GM21515 (cell line): ENCODE measurements at regions not wholly inside any gene's neighbourhood (a gene's known extent, or its start where the extent isn't known, plus 50 kb on each side); places are given as distances from the start of the nearest gene placed in this dataset.

ENCODE experiments used
- ATAC-seq: cut with Tn5 transposase; IDR thresholded peaks from one replicate; pipeline ENCODE4 v1.9.1; 2021; ENCODE audit not compliant: unreplicated experiment

DNA sequence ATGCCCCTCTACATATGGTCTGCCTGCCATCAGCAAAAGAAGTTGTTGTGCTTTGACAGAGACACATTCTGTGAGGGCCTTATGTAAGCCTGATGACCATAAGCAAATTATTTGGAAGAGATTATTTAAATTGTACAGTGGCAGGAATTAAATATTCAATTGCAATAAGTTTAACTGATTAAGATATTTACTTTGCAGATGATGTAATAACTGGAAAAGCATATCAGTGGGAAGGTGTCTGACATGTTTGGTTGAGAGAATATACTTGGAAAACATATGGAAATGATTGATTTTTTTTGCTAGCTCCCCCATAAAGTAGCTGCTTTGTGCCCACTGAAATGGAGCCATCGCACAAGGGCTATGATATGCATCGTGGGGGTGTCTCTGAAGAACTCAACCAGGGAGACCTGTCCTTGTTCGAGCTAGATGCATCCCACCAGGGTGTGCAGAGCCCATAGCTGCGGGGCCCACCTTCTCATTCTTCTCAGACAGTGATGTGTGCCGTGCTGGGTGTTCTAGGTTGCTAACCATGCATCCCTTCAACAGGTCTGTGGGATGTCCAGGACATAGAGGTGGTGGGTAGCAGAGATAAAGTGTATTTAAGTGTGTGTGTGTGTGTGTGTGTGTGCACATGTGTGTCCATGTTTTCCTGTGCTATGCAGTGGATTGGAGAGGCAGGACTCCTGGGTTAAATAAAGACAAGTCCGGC lies 90.4 kb upstream of the PARD3B start:
- no peak for ATAC-seq

GRCh38 chr2:204468746-204469429 lies 76.4 kb upstream of the PARD3B start:
- no peak for ATAC-seq

- no peak for ATAC-seq
These were observed 75.1 kb upstream of the PARD3B start for GRCh38 chr2:204470178-204470620.

DNA sequence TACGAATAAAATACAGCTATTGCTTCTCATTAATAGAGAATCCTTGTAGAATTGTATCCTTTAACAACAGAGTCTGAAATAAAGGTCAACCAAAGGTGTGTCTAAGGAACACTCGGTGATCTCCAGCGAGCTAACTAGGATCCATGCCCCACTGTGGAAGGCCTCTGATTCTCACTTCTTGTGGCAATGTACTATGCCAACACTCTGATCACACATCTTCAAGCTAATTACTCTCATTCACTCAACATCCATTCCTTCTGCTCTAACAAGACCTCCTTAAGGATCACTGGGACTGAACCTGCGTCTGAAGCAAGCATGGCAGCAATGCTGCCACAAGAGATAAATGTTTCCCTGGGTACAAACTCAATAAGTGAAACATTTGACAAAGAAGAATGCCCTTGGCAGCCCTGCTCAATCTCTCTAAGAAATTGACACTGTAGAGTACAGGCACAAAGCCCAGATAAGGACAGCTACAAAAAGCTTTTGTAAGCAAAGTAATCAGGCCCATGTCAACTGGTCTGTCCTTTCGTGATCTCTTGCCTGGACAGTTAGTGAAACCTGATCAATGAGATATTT lies 74.6 kb upstream of the PARD3B start:
- ATAC-seq: no peak

GRCh38 chr2:204472375-204472774 lies 72.9 kb upstream of the PARD3B start:
- ATAC-seq: no peak

- ATAC-seq: no peak
These were observed 72.1 kb upstream of the PARD3B start for GRCh38 chr2:204473224-204473623.

GRCh38 chr2:204475399-204475798 lies 69.9 kb upstream of the PARD3B start:
- ATAC-seq: no peak

- ATAC-seq: no peak
These were observed 67.8 kb upstream of the PARD3B start for GRCh38 chr2:204477358-204477950.

GRCh38 chr2:204479557-204479956 lies 65.7 kb upstream of the PARD3B start:
- no peak for ATAC-seq

DNA sequence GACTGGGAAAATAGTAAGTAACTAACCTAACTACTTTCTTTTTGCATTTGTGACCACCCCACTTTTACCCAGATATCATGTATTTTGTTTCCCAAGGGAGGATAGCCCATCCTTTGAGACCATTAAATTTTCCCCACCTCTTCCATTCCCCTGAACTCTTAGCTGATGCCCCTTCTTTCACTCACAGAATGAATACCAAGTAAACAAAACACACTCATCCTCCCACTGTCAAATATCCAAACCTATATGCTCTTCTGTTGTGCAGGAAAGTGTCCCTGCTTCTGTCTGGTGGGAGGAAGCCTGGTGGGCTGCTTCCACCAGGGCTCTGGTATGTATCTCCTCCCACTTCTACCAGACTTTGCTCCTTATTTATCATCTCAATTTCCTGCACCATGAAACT lies 64.6 kb upstream of the PARD3B start:
- no peak for ATAC-seq

DNA sequence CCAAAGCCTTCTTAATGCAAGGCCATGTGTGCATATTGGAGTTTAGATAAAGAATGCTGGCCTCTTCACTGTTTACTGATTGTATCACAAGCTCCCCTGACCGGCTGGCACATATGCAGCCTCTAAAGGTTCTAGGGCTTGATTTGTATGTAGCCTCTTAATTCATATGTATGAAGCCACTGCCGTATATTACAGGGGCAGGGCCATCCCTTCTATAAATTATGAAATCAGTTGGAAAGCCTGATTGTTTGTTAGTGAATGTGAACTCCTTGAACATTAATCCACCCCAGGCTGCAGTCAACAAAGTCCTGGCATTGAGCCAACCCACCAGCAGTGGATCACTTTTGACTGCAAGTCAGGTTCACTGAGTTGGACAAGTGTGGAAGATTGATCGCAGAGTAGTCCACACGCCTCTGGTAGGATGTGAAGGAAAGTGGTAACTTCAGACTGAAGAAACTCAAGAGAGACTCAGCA lies 61.6 kb upstream of the PARD3B start:
- no peak for ATAC-seq

- ATAC-seq: no peak
These were observed 59.0 kb upstream of the PARD3B start for GRCh38 chr2:204486321-204486720.

DNA sequence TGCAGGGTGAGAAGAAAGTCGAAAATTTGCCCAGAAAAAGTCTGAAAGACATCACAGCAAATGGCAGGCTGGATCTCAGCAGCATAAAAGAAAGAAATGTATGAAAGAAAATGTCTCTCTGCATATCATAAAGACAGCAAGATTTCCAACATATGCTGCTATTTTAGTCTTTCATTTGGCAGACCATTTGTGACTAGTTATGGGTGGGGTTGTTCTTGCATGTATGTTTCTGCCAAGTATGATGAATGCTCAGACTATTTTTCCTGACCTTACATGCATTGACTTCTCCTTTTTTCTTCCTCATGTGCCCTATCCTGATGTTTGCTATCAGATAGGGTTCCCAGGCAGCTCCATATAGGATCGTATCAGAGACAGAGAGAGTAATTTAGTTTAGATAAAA lies 58.5 kb upstream of the PARD3B start:
- no peak for ATAC-seq

GRCh38 chr2:204487447-204488229 lies 57.6 kb upstream of the PARD3B start:
- ATAC-seq: no peak

DNA sequence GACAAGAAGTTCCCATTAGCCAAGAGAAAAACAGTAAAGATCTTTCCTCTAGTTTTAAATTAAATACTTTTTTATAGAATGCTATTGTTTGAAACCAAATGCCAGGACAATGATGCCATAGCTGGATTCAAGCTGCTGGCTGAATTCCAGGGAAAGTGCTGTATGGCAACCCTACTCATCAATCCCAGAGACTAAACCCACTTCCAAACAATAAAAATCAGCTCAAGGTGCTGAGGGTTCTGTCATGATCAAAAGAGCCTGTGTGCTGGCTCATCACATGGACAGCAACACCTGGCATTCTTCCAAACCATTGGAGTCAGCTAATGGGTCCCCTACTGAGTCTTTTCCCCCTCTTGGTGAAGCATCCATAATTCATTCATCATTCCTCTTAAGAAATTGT lies 53.7 kb upstream of the PARD3B start:
- ATAC-seq: no peak

DNA sequence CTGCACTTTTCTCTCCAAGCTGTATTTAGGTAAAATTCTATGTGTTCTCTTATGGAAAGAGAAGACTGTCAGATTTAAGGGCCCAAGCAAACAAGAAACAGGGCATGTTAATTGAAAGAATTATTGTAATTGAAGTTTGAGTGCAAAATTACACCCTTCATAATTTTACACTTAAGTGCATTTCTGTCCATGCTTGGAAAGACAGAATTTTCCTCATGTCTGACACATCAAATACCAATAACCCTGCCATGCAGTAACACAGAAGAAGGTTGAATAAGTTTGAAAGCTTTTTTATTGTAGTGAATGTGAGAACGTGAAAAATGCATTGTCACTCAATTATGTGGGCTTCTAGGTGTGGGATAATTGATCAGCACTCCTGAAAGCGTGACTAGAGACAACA lies 52.9 kb upstream of the PARD3B start:
- no peak for ATAC-seq

DNA sequence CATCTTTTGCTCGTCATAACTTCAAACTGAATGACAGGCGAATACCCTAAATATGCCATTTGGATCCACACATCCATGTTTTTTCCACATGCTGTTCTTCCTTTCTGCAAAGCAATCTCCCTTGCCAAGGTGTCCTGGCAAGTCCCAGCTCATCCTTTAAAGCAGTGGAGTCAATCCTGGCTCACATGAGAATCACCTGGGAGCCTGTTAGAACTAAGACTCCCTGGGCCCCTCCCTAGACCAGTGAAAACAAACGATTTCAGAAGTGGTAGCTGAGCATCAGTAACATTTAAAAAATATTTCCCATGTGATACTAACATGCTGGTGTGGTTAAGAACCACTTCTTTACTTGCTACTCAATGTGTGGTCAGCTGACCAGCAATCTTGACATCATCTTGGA lies 50.6 kb upstream of the PARD3B start:
- no peak for ATAC-seq

DNA sequence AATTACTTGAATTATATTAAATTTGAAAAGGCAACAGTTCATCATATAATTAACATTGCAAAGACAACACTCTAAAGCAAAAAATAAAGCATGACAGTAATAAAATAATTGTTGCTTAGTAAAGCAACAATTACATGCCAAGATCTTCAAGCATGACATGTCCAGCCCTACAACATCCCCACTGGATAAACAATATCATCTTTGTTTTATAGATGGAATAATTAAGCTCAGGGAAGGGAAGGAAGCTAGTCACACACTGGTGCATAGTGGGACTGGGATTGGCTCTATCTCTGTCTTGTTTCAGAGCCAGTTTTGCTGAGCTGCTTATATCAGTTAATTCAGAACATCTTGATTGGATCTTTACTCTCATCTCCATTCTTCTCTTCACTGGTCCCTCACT lies 49.9 kb upstream of the PARD3B start:
- ATAC-seq: no peak
